HCT116 (cell line): ENCODE measurements at regions not wholly inside any gene's neighbourhood (a gene's known extent, or its start where the extent isn't known, plus 50 kb on each side); places are given as distances from the start of the nearest gene placed in this dataset.

Experiments used
- CEBPB ChIP-seq: IDR thresholded peaks from 2 replicates; pipeline ENCODE4 v1.6.1; 2012; ENCODE audit warnings: low read depth
- CTCF ChIP-seq, 3 experiments: fragments of 200-600 bp in 1 of 3; sonication (generic) in 1 of 3; IDR thresholded peaks in 2 of 3; conservative IDR thresholded peaks in 1 of 3; 2 replicates each; pipeline ENCODE4 v1.5.1; 2012 to 2017; ENCODE audit warnings: low read depth in 2 of 3, low read length in 2 of 3, antibody characterized with exemption in 1 of 3, borderline replicate concordance in 1 of 3, control low read depth in 1 of 3, mild to moderate bottlenecking in 1 of 3, mixed read lengths in 1 of 3, mixed run types in 1 of 3, moderate library complexity in 1 of 3; ENCODE audit not compliant: insufficient read depth in 1 of 3
- EGR1 ChIP-seq: IDR thresholded peaks from 2 replicates; pipeline ENCODE4 v1.6.1; 2012; ENCODE audit warnings: low read depth
- EZH2 ChIP-seq: fragments of 200-600 bp; sonication (generic); IDR thresholded peaks from 2 replicates; pipeline ENCODE4 v1.6.1; 2017; ENCODE audit warnings: antibody characterized with exemption, mixed run types
- EZH2phosphoT487 ChIP-seq: fragments of 200-600 bp; IDR thresholded peaks from 2 replicates; pipeline ENCODE4 v1.6.1; 2018; ENCODE audit warnings: antibody characterized with exemption, borderline replicate concordance
- POLR2A ChIP-seq: IDR thresholded peaks from 2 replicates; pipeline ENCODE4 v1.7.0; 2011; ENCODE audit warnings: borderline replicate concordance; ENCODE audit not compliant: insufficient read depth, insufficient read length; ENCODE audit errors: extremely low read depth
- POLR2AphosphoS5 ChIP-seq: IDR thresholded peaks from 2 replicates; pipeline ENCODE4 v1.6.1; 2011; ENCODE audit warnings: mild to moderate bottlenecking, low read depth, low read length, moderate library complexity
- RAD21 ChIP-seq: IDR thresholded peaks from 2 replicates; pipeline ENCODE4 v1.6.1; 2012; ENCODE audit warnings: low read depth, mild to moderate bottlenecking
- SIN3A ChIP-seq: IDR thresholded peaks from 2 replicates; pipeline ENCODE4 v1.6.1; 2012; ENCODE audit warnings: low read depth
- SRF ChIP-seq: IDR thresholded peaks from 2 replicates; pipeline ENCODE4 v1.6.1; 2012; ENCODE audit warnings: low read depth
- TCF7L2 ChIP-seq: IDR thresholded peaks from 2 replicates; pipeline ENCODE4 v1.7.0; 2011; ENCODE audit warnings: borderline replicate concordance, inconsistent platforms; ENCODE audit not compliant: insufficient read depth, insufficient read length; ENCODE audit errors: extremely low read depth
- YY1 ChIP-seq: IDR thresholded peaks from 2 replicates; pipeline ENCODE4 v1.6.1; 2011; ENCODE audit warnings: low read length, low read depth, moderate library complexity, mild to moderate bottlenecking; ENCODE audit not compliant: insufficient replicate concordance; ENCODE audit errors: extremely low read depth
- ZNF274 ChIP-seq: fragments of 200-500 bp; sonication (Bioruptor generic); IDR thresholded peaks from 2 replicates; pipeline ENCODE4 v1.6.1; 2014; ENCODE audit warnings: mild to moderate bottlenecking, low read depth, low read length, inconsistent platforms
- TF ChIP-seq, protein P1 (sequence below): IDR thresholded peaks from 2 replicates; pipeline ENCODE4 v1.6.1; 2012; ENCODE audit warnings: low read depth

DNA sequence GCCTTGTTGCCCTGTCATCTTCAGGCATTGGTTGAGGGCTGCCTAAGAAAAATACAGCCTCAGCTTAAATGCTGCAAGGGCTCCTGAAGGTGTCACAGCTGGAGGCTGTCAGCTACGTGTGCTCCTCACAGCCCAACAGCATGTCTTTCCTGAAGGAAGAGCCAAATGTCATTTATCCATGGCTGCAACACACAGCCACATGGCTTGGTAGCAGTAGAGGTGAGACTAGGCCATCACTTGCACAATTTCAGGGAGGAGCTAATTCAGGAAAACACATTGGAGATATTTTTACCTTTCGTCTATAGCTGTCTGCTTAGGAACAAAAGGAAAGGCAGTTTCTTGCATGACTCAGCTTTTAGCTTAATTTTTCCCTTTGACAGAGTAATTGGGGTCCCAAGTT, 260.7 kb downstream of the SYK start:
- TF ChIP-seq POLR2AphosphoS5 (no peak), CTCF (IDR thresholded peaks at IDR 0.05 in 2 of 3, conservative IDR thresholded peaks at IDR 0.05 in 1 of 3; ENCODE audit: borderline replicate concordance in 1 of 3, insufficient read depth in 1 of 3, low read depth in 2 of 3, low read length in 2 of 3) (no peak), YY1 (no peak), SRF (no peak), EZH2phosphoT487 (no peak), EZH2 (no peak), RAD21 (no peak), POLR2A (no peak), SIN3A (no peak), ZNF274 (no peak), TCF7L2 (no peak), EGR1 (no peak), CEBPB (no peak)
- TF ChIP-seq, protein P1, sequence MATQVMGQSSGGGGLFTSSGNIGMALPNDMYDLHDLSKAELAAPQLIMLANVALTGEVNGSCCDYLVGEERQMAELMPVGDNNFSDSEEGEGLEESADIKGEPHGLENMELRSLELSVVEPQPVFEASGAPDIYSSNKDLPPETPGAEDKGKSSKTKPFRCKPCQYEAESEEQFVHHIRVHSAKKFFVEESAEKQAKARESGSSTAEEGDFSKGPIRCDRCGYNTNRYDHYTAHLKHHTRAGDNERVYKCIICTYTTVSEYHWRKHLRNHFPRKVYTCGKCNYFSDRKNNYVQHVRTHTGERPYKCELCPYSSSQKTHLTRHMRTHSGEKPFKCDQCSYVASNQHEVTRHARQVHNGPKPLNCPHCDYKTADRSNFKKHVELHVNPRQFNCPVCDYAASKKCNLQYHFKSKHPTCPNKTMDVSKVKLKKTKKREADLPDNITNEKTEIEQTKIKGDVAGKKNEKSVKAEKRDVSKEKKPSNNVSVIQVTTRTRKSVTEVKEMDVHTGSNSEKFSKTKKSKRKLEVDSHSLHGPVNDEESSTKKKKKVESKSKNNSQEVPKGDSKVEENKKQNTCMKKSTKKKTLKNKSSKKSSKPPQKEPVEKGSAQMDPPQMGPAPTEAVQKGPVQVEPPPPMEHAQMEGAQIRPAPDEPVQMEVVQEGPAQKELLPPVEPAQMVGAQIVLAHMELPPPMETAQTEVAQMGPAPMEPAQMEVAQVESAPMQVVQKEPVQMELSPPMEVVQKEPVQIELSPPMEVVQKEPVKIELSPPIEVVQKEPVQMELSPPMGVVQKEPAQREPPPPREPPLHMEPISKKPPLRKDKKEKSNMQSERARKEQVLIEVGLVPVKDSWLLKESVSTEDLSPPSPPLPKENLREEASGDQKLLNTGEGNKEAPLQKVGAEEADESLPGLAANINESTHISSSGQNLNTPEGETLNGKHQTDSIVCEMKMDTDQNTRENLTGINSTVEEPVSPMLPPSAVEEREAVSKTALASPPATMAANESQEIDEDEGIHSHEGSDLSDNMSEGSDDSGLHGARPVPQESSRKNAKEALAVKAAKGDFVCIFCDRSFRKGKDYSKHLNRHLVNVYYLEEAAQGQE, result no peak
